Body of pancreas (tissue), 4 donors: ENCODE measurements at regions not wholly inside any gene's neighbourhood (a gene's known extent, or its start where the extent isn't known, plus 50 kb on each side); places are given as distances from the start of the nearest gene placed in this dataset.

Experiments used
- ATAC-seq: fragments of 150-250 bp; one replicate; pipeline ENCODE4 v1.9.1; 2016
- DNase-seq, 4 donors: peaks; one replicate each; pipeline ENCODE4 v3.0.0-alpha.2; 2019
- H3K27ac ChIP-seq, 4 donors: fragments of 200-600 bp; sonication (generic); 1 replicate in 3 of 4; 2 replicates in 1 of 4; pipeline versions ENCODE4 v1.5.1 to v1.6.1; 2016 to 2019; ENCODE audit warnings: mild to moderate bottlenecking in 1 of 4, mixed read lengths in 1 of 4, moderate library complexity in 1 of 4
- H3K27me3 ChIP-seq, 2 donors: fragments of 200-600 bp; sonication (generic); one replicate each; pipeline ENCODE4 v1.6.0; 2016; ENCODE audit warnings: mild to moderate bottlenecking in 1 of 2
- H3K36me3 ChIP-seq, 2 donors: fragments of 200-600 bp; sonication (generic); replicated peaks in 1 of 2; 2 replicates each; pipeline ENCODE4 v1.5.1; 2016; ENCODE audit warnings: low read depth in 2 of 2; ENCODE audit not compliant: insufficient read depth in 1 of 2
- H3K4me1 ChIP-seq: fragments of 200-600 bp; sonication (generic); one replicate; pipeline ENCODE4 v1.6.0; 2016
- H3K4me3 ChIP-seq, 2 donors: fragments of 200-600 bp; sonication (generic); 1 replicate in 1 of 2; 2 replicates in 1 of 2; pipeline ENCODE4 v1.5.1; 2016 to 2019
- H3K9me3 ChIP-seq, 3 donors: fragments of 200-600 bp; sonication (generic); 1 replicate in 2 of 3; 2 replicates in 1 of 3; pipeline ENCODE4 v1.5.1; 2016
- POLR2A ChIP-seq, 3 donors: fragments of 450-650 bp; IDR thresholded peaks; one replicate each; pipeline ENCODE4 v1.6.1; 2016; ENCODE audit warnings: antibody characterized with exemption in 3 of 3, mild to moderate bottlenecking in 2 of 3
- WGBS, 2 donors: methylation state at CpG; one replicate each; pipeline ENCODE4 v1.1.5; 2017; 5-methylcytosine and 5-hydroxymethylcytosine counted together
- intact Hi-C: fragments of 100-400 bp; cut with DNase I; formaldehyde crosslinking; loops from one replicate; pipeline ENCODE4 v1.15.1; 2023
- TF ChIP-seq, protein P1 (sequence below), 7 experiments: fragments of 450-650 bp in 4 of 7; fragments of 200-600 bp in 3 of 7; sonication (generic) in 3 of 7; IDR thresholded peaks; one replicate each; pipeline ENCODE4 v1.5.1; 2016 to 2019; ENCODE audit warnings: antibody characterized with exemption in 7 of 7

GRCh38 chr2:16259010-16259409 is 318.7 kb downstream of the MYCN start:
- H3K27ac ChIP-seq: no peak overlapping the region
- no peaks in the 10 kb centered on the region for H3K36me3 ChIP-seq
- 28 to 50% methylated on average over 1 of the region's 1 CpG for WGBS, 2 donors
- peaks cover 17% of the 10 kb centered on the region for H3K4me1 ChIP-seq
- H3K27me3 ChIP-seq: no peaks in the 10 kb centered on the region
- no peak overlapping the region for H3K4me3 ChIP-seq
- TF ChIP-seq, protein P1, sequence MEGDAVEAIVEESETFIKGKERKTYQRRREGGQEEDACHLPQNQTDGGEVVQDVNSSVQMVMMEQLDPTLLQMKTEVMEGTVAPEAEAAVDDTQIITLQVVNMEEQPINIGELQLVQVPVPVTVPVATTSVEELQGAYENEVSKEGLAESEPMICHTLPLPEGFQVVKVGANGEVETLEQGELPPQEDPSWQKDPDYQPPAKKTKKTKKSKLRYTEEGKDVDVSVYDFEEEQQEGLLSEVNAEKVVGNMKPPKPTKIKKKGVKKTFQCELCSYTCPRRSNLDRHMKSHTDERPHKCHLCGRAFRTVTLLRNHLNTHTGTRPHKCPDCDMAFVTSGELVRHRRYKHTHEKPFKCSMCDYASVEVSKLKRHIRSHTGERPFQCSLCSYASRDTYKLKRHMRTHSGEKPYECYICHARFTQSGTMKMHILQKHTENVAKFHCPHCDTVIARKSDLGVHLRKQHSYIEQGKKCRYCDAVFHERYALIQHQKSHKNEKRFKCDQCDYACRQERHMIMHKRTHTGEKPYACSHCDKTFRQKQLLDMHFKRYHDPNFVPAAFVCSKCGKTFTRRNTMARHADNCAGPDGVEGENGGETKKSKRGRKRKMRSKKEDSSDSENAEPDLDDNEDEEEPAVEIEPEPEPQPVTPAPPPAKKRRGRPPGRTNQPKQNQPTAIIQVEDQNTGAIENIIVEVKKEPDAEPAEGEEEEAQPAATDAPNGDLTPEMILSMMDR (IDR thresholded peaks at IDR 0.05): no peak
- no peak for TF ChIP-seq POLR2A (IDR thresholded peaks at IDR 0.05)
- intact Hi-C loops: no loop called here
- ATAC-seq (no peak), DNase-seq (no peak)
- H3K9me3 ChIP-seq: no peaks in the 10 kb centered on the region

- WGBS, 2 donors: 50 to 60% methylated on average over 1 of the region's 1 CpG
- peaks cover 17% of the 10 kb centered on the region for H3K4me1 ChIP-seq
- no peak for DNase-seq
- ATAC-seq: no peak
- no peaks in the 10 kb centered on the region for H3K36me3 ChIP-seq
- H3K27ac ChIP-seq: no peak overlapping the region
- H3K27me3 ChIP-seq: no peaks in the 10 kb centered on the region
- intact Hi-C loops: no loop called here
- H3K9me3 ChIP-seq: no peaks in the 10 kb centered on the region
- H3K4me3 ChIP-seq: no peak overlapping the region
- no peak for TF ChIP-seq POLR2A (IDR thresholded peaks at IDR 0.05)
- TF ChIP-seq, protein P1 (IDR thresholded peaks at IDR 0.05): no peak
Measured at GRCh38 chr2:16258350-16258749, 318.0 kb downstream of the MYCN start.

DNA sequence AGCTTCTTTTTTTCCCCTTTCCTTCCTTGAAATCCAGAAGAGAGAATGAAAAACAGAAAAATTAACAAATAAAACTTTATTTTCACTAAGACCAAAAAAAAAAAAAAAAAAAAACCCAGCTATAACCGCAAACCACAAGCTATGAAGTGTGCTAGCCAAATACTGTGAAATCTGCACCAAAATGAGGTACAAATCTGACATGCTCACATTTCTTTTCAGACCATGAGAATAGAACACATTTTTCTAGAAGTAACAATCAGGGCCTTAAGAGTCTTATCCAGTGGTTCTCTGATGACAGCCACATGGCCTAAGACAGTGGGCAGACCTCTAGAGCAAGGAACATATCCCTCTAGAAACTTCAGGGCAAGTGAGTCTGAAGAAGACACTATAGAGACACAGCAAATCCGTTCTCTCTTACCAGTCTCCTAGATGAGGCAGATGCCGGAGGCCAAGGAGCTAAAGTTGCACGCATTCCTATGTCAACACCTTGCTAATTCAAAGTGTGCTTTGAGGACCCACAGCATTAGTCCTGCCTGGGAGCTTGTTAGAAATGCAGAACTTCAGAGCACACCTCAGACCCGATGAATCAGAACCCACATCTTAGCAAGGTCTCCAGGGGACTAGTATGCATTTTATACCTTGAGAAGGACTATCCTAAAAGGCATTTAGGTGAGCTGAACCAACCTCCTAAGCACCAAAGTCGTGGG is 317.1 kb downstream of the MYCN start:
- Histone ChIP-seq H3K36me3 (no peaks in the 10 kb centered on the region), H3K9me3 (no peaks in the 10 kb centered on the region), H3K4me1 (peaks cover 17% of the 10 kb centered on the region), H3K4me3 (no peak overlapping the region), H3K27ac (no peak overlapping the region), H3K27me3 (no peaks in the 10 kb centered on the region)
- DNase-seq (no peak), ATAC-seq (no peak)
- intact Hi-C loops: no loop called here
- TF ChIP-seq, protein P1 (IDR thresholded peaks at IDR 0.05): no peak
- no peak for TF ChIP-seq POLR2A (IDR thresholded peaks at IDR 0.05)
- WGBS, 2 donors: 80 to 85% methylated on average over 6 of the region's 6 CpGs

DNA sequence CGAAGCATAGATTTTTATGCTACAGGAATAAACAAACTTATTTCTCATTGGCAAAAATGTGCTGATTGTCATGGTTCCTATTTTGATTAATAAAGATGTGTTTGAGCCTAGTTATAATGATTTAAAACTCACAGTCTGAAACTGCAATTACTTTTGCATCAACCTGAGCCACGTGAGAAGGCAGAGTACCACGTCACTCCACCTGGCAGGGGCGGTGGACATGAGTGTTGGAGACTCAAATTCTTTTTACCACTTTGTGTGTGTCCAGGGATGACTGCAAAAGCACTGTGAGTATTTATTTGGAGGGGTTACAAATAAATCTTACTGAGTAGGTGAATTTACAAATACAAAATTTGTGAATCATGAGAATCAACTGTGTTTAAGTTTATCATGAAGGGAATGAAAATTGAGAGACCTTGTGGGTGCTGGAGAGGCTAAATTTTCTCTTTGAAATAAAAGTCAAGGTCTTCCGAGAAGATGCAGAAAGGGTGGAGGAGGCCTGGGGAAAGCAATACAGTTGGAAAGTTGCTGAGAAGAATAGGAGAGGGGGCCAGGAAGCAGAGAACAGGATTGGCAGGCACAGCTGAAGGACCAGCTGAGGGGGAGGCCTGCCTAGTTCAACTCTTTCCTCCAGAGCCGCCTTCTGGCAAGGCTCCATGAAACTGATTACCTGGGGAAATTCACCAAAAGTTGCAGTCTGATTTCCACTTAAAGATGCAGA is 316.4 kb downstream of the MYCN start:
- H3K27me3 ChIP-seq: no peaks in the 10 kb centered on the region
- no peaks in the 10 kb centered on the region for H3K9me3 ChIP-seq
- H3K4me1 ChIP-seq: peaks cover 17% of the 10 kb centered on the region
- DNase-seq (peak in 1 of 4 donors; percentile 17), ATAC-seq (no peak)
- no peak overlapping the region for H3K4me3 ChIP-seq
- TF ChIP-seq POLR2A (IDR thresholded peaks at IDR 0.05): no peak
- TF ChIP-seq, protein P1 (IDR thresholded peaks at IDR 0.05): no peak
- H3K36me3 ChIP-seq: no peaks in the 10 kb centered on the region
- WGBS, 2 donors: 81 to 84% methylated on average over 6 of the region's 6 CpGs
- intact Hi-C loops: no loop called here
- H3K27ac ChIP-seq: no peak overlapping the region
